ENCODE measurements at regions not wholly inside any gene's neighbourhood (a gene's known extent, or its start where the extent isn't known, plus 50 kb on each side); places are given as distances from the start of the nearest gene placed in this dataset.
A peak's percentile ranks its signal among the peaks of the same experiment; 100 is the strongest.
"Not testable (repeated sequence)": the region's sequence is repeated elsewhere in the genome, so short reads cannot be mapped to it uniquely, and the experiment has no call there.

DNA sequence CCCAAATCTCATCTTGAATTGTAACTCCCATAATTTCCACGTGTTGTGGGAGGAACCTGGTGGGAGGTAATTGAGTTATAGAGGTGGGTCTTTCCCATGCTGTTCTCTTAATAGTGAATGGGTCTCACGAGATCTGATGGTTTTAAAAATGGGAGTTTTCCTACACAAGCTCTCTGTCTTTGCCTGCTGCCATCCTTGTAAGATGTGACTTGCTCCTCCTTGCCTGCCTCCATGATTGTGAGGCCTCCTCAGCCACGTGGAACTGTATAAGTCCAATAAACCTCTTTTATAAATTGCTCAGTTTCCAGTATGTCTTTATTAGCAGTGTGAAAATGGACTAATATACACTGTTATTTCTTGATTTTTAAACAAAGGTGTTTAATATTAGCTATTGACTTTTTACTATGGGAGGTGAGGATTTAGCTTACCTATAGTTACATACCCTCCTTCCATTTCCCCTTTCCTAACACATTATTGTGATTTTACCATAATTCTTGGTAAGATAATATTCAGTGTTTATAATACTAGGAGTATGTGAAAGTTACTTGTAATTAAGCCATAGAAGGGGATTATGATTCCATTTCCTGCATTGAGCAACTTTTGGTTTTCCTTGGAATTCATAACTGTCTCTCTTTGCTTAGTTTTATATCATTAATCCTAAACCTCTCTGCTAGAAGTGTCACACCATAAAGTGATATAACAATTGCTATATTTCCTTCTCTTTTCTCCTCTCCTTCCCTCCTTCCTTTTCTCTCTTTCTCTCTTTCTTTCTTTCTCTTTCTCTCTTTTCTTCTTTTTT is 151.0 kb upstream of the KRAS start:
- Histone ChIP-seq H3K4me1 (ENCODE audit: control insufficient read depth, insufficient read depth, low read length, poor library complexity, severe bottlenecking) (no peaks in the 10 kb centered on the region), H3K27ac (ENCODE audit: low read depth, low read length, severe bottlenecking) (no peak overlapping the region), H3K9me3 (ENCODE audit: control insufficient read depth, low read length) (peaks cover 12% of the 10 kb centered on the region), H3K36me3 (ENCODE audit: control insufficient read depth, insufficient read depth, low read length) (no peaks in the 10 kb centered on the region), H3K4me3 (ENCODE audit: extremely low read depth, insufficient read depth, low read length, poor library complexity, severe bottlenecking) (no peak overlapping the region)
- WGBS, 2 experiments (ENCODE audit: insufficient coverage in 2 of 2) = 66 to 89% methylated on average over 2 of the region's 3 CpGs

DNA sequence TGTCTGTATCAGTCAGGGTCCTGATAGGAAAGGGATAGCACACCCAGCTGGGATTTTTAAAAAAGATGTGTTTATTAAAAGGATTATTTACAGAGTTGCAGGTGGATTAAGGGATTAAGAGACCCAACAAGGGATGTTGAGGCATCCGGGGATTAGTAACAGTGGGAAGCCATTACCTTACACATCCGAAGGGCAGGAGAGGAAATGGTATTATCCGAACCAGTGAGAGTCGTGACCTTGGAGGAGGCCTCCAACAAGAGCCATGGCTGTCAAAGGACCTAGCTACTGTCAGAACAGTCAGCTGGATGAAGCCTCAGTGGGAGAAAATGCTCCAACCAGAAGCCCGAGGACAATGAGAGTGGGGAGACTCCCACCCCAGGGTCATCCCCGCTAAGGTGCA is 146.3 kb upstream of the KRAS start:
- WGBS, 2 experiments (ENCODE audit: insufficient coverage in 2 of 2) = 71 to 74% methylated on average over 4 to 5 of the region's 6 CpGs
- Histone ChIP-seq H3K4me3 (ENCODE audit: extremely low read depth, insufficient read depth, low read length, poor library complexity, severe bottlenecking) (no peak overlapping the region), H3K27ac (ENCODE audit: low read depth, low read length, severe bottlenecking) (no peak overlapping the region), H3K9me3 (ENCODE audit: control insufficient read depth, low read length) (peaks cover 12% of the 10 kb centered on the region), H3K4me1 (ENCODE audit: control insufficient read depth, insufficient read depth, low read length, poor library complexity, severe bottlenecking) (no peaks in the 10 kb centered on the region), H3K36me3 (ENCODE audit: control insufficient read depth, insufficient read depth, low read length) (no peaks in the 10 kb centered on the region)

- no peak overlapping the region for H3K4me3 ChIP-seq (ENCODE audit: extremely low read depth, insufficient read depth, low read length, poor library complexity, severe bottlenecking)
- no CpG with 5 or more reads among the region's 1 CpG for WGBS, 2 experiments (ENCODE audit: insufficient coverage in 2 of 2)
- no peaks in the 10 kb centered on the region for H3K9me3 ChIP-seq (ENCODE audit: control insufficient read depth, low read length)
These were observed 144.5 kb upstream of the KRAS start for GRCh38 chr12:25395227-25395626.

GRCh38 chr12:25394775-25395174 is 144.0 kb upstream of the KRAS start:
- not testable (repeated sequence) for H3K4me1 ChIP-seq (ENCODE audit: control insufficient read depth, insufficient read depth, low read length, poor library complexity, severe bottlenecking); H3K4me3 ChIP-seq (ENCODE audit: extremely low read depth, insufficient read depth, low read length, poor library complexity, severe bottlenecking); H3K27ac ChIP-seq (ENCODE audit: low read depth, low read length, severe bottlenecking); H3K9me3 ChIP-seq (ENCODE audit: control insufficient read depth, low read length); H3K36me3 ChIP-seq (ENCODE audit: control insufficient read depth, insufficient read depth, low read length)
- 100% methylated on average over 1 of the region's 4 CpGs; no CpG with 5 or more reads in 1 of the 2 experiments for WGBS, 2 experiments (ENCODE audit: insufficient coverage in 2 of 2)

More at GRCh38 chr12:25395227-25395626, 144.5 kb upstream of the KRAS start:
- H3K27ac ChIP-seq (ENCODE audit: low read depth, low read length, severe bottlenecking) = no peak overlapping the region
- no peaks in the 10 kb centered on the region for H3K4me1 ChIP-seq (ENCODE audit: control insufficient read depth, insufficient read depth, low read length, poor library complexity, severe bottlenecking)
- no peaks in the 10 kb centered on the region for H3K36me3 ChIP-seq (ENCODE audit: control insufficient read depth, insufficient read depth, low read length)

DNA sequence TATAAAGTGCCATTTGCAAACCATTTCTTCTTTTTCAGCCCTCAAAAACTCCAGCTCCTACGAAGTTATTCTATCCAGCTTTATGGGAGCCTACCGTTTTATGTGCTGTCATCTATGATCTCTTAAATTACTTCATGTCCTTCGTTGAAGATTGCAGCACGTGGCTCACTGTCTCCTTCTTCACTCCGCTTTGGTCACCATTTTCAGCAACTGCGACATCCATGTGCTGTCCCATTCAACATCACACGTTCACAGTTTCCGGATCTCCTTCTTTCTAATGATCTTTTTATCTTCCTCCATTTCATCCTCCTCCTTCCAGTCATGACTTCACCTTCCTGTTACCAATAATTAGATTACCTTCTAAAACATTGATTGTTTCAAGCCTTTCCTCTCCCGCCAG is 143.3 kb upstream of the KRAS start:
- H3K9me3 ChIP-seq (ENCODE audit: control insufficient read depth, low read length) = no peaks in the 10 kb centered on the region
- no peaks in the 10 kb centered on the region for H3K4me1 ChIP-seq (ENCODE audit: control insufficient read depth, insufficient read depth, low read length, poor library complexity, severe bottlenecking)
- 85 to 91% methylated on average over 9 of the region's 9 CpGs for WGBS, 2 experiments (ENCODE audit: insufficient coverage in 2 of 2)
- no peaks in the 10 kb centered on the region for H3K36me3 ChIP-seq (ENCODE audit: control insufficient read depth, insufficient read depth, low read length)
- no peak overlapping the region for H3K4me3 ChIP-seq (ENCODE audit: extremely low read depth, insufficient read depth, low read length, poor library complexity, severe bottlenecking)
- H3K27ac ChIP-seq (ENCODE audit: low read depth, low read length, severe bottlenecking) = no peak overlapping the region

- not testable (repeated sequence) for H3K9me3 ChIP-seq (ENCODE audit: control insufficient read depth, low read length); H3K4me3 ChIP-seq (ENCODE audit: extremely low read depth, insufficient read depth, low read length, poor library complexity, severe bottlenecking); H3K4me1 ChIP-seq (ENCODE audit: control insufficient read depth, insufficient read depth, low read length, poor library complexity, severe bottlenecking); H3K27ac ChIP-seq (ENCODE audit: low read depth, low read length, severe bottlenecking); H3K36me3 ChIP-seq (ENCODE audit: control insufficient read depth, insufficient read depth, low read length)
- WGBS, 2 experiments (ENCODE audit: insufficient coverage in 2 of 2) = 90 to 96% methylated on average over 6 to 8 of the region's 25 CpGs
These were observed 140.6 kb upstream of the KRAS start for GRCh38 chr12:25391346-25391745.

DNA sequence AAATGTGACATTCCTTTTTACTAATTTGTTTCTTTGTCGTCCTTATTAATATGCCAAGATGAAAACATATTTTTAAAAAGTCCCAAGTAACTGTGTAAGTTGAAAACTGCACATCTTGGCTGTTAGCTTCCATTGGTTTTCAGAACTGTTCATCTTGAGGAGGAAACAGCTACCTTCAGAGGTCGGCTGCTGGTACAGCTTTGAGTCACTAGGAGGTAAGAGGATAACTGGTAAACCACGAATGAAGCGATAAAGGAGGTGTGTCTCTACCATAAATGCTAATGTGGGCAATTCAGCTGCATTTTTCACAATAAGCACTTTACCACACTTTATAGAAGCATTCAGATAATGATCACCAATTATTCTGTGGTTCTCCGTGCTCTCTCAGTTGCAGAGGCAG is 137.5 kb upstream of the KRAS start:
- Histone ChIP-seq H3K36me3 (ENCODE audit: control insufficient read depth, insufficient read depth, low read length) (no peaks in the 10 kb centered on the region), H3K4me3 (ENCODE audit: extremely low read depth, insufficient read depth, low read length, poor library complexity, severe bottlenecking) (no peak overlapping the region), H3K4me1 (ENCODE audit: control insufficient read depth, insufficient read depth, low read length, poor library complexity, severe bottlenecking) (peaks cover 7% of the 10 kb centered on the region), H3K9me3 (ENCODE audit: control insufficient read depth, low read length) (no peaks in the 10 kb centered on the region), H3K27ac (ENCODE audit: low read depth, low read length, severe bottlenecking) (no peak overlapping the region)
- 45 to 90% methylated on average over 2 to 3 of the region's 5 CpGs for WGBS, 2 experiments (ENCODE audit: insufficient coverage in 2 of 2)

DNA sequence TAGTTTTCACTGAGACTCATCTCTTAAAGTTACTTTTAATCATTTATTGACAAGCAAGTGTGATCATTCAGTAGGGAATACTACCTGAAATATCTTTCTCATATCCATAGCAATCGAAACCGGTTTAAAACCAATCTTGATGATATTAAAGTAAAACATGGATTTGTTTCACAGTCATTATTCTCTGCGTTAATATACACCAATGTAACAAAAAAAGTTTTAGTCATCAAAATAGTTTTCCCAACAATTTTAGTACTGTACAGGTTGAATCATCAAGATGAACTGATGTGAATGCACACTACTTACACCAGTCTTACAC is 137.0 kb upstream of the KRAS start:
- no peaks in the 10 kb centered on the region for H3K36me3 ChIP-seq (ENCODE audit: control insufficient read depth, insufficient read depth, low read length)
- H3K4me3 ChIP-seq (ENCODE audit: extremely low read depth, insufficient read depth, low read length, poor library complexity, severe bottlenecking) = no peak overlapping the region
- WGBS, 2 experiments (ENCODE audit: insufficient coverage in 2 of 2) = no CpG with 5 or more reads among the region's 3 CpGs
- no peak overlapping the region for H3K27ac ChIP-seq (ENCODE audit: low read depth, low read length, severe bottlenecking)
- H3K4me1 ChIP-seq (ENCODE audit: control insufficient read depth, insufficient read depth, low read length, poor library complexity, severe bottlenecking) = peaks cover 7% of the 10 kb centered on the region
- no peaks in the 10 kb centered on the region for H3K9me3 ChIP-seq (ENCODE audit: control insufficient read depth, low read length)

DNA sequence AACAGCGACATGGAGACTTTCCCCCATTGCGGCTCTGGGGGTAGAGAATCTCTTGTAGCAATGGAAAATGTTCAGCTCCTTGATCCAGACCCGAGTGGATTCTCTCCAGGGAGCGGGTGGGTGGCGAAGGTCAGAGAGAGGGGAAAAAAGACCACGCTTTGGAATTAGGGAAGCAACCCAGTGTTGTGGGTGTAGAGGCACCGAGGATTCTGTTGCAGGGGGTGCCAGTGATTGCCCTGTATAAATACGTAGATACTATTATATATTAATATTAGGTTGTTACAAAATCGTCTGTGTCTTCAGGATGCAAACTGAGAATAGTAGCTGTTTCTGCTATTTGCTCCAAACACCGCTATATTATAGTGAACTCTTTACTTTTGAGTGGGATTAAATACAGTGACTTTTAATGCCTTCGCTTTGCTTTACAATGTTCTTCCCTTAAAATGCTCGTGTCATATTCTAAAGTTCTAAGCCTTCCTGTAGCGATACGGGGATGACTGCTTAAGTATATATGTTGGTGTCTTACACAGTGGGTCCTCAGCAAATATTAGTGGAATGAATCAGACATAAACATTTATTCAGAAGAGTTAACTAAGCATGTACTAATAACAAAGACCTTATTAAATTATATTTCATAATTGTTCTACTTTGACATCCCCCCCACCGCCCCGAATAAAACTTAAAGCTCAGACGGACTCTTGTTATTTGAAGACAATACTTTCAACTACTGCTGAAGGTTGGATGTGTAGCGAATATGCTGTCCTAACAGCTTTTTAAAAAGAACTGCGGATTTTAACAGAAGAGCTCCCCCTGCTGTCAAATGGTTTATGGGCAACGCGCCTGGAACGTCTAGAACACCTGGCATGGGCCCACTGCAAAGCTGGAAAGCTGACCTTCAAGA is 136.4 kb upstream of the KRAS start:
- peak overlapping the region; percentile 70 for H3K4me3 ChIP-seq (ENCODE audit: extremely low read depth, insufficient read depth, low read length, poor library complexity, severe bottlenecking)
- WGBS, 2 experiments (ENCODE audit: insufficient coverage in 2 of 2) = 5 to 16% methylated on average over 9 to 13 of the region's 22 CpGs
- no peaks in the 10 kb centered on the region for H3K36me3 ChIP-seq (ENCODE audit: control insufficient read depth, insufficient read depth, low read length)
- peaks cover 7% of the 10 kb centered on the region for H3K4me1 ChIP-seq (ENCODE audit: control insufficient read depth, insufficient read depth, low read length, poor library complexity, severe bottlenecking)
- peak overlapping the region; percentile 100 for H3K27ac ChIP-seq (ENCODE audit: low read depth, low read length, severe bottlenecking)
- no peaks in the 10 kb centered on the region for H3K9me3 ChIP-seq (ENCODE audit: control insufficient read depth, low read length)

DNA sequence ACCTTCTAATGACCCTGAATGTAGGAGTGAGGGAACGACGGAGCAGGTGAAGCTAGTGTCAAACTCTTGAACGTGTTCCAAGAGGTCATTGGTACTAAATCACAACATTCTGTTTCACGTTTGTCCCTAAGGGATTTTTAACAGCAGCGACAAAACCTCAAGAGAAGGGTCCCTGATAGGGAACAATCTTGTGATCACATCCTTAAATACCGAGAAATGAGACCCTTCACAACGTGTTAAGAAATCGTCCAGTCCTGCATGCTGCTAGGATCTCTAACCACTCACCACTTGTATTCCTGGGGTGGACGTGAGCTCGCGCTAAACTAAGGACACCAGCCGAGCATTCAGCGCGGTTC is 134.1 kb upstream of the KRAS start:
- Histone ChIP-seq H3K36me3 (ENCODE audit: control insufficient read depth, insufficient read depth, low read length) (no peaks in the 10 kb centered on the region), H3K9me3 (ENCODE audit: control insufficient read depth, low read length) (no peaks in the 10 kb centered on the region), H3K4me3 (ENCODE audit: extremely low read depth, insufficient read depth, low read length, poor library complexity, severe bottlenecking) (peak overlapping the region; percentile 70), H3K27ac (ENCODE audit: low read depth, low read length, severe bottlenecking) (peak overlapping the region; percentile 100), H3K4me1 (ENCODE audit: control insufficient read depth, insufficient read depth, low read length, poor library complexity, severe bottlenecking) (peaks cover 7% of the 10 kb centered on the region)
- 15 to 26% methylated on average over 13 to 14 of the region's 14 CpGs for WGBS, 2 experiments (ENCODE audit: insufficient coverage in 2 of 2)

Measured in mesodermal cell (in vitro differentiated cells).